OCI-LY3 (cell line): ENCODE measurements at regions not wholly inside any gene's neighbourhood (a gene's known extent, or its start where the extent isn't known, plus 50 kb on each side); places are given as distances from the start of the nearest gene placed in this dataset.

Source experiments
- H2AFZ ChIP-seq: fragments of 200-600, 300-600 bp; shearing (Covaris generic); 2 replicates; pipeline ENCODE4 v1.6.0; 2014; ENCODE audit warnings: antibody characterized with exemption, low read depth, low read length
- H3K27ac ChIP-seq: fragments of 200-600, 300-600 bp; sonication (generic); 2 replicates; pipeline ENCODE4 v1.5.1; 2014; ENCODE audit warnings: mild to moderate bottlenecking, low read length, moderate library complexity, mixed read lengths
- H3K27me3 ChIP-seq: fragments of 200-600, 300-600 bp; sonication (generic); 2 replicates; pipeline ENCODE4 v1.6.1; 2014; ENCODE audit warnings: low read depth, low read length, mixed read lengths
- H3K36me3 ChIP-seq: fragments of 200-600, 300-600 bp; sonication (generic); replicated peaks from 2 replicates; pipeline ENCODE3; 2014; ENCODE audit warnings: low read depth, low read length, mixed read lengths
- H3K4me1 ChIP-seq: fragments of 300-600, 200-600 bp; sonication (generic); 2 replicates; pipeline ENCODE4 v1.6.1; 2014; ENCODE audit warnings: low read length, mixed read lengths
- H3K4me2 ChIP-seq: fragments of 200-600, 300-600 bp; sonication (generic); 2 replicates; pipeline ENCODE4 v1.6.1; 2014; ENCODE audit warnings: low read length, mixed read lengths
- H3K4me3 ChIP-seq: fragments of 300-600, 200-600 bp; sonication (generic); 2 replicates; pipeline ENCODE4 v1.5.1; 2014; ENCODE audit warnings: antibody characterized with exemption, mild to moderate bottlenecking, low read length, moderate library complexity
- H3K79me2 ChIP-seq: fragments of 300-600, 200-600 bp; shearing (Covaris generic); 2 replicates; pipeline ENCODE4 v1.6.1; 2014; ENCODE audit warnings: mild to moderate bottlenecking, low read length, mixed read lengths
- H3K9ac ChIP-seq: fragments of 300-600, 200-600 bp; shearing (Covaris generic); 2 replicates; pipeline ENCODE4 v1.6.0; 2014; ENCODE audit warnings: mild to moderate bottlenecking, low read length, moderate library complexity
- H3K9me3 ChIP-seq: fragments of 200-600, 300-600 bp; shearing (Covaris generic); 2 replicates; pipeline ENCODE4 v1.6.1; 2014; ENCODE audit warnings: low read length, mixed read lengths; ENCODE audit not compliant: insufficient read depth
- H4K20me1 ChIP-seq: fragments of 200-600, 300-600 bp; sonication (generic); 2 replicates; pipeline ENCODE4 v1.6.1; 2016; ENCODE audit warnings: low read length, mixed read lengths; ENCODE audit not compliant: insufficient read depth
- EZH2phosphoT487 ChIP-seq: fragments of 200-600 bp; shearing (Covaris generic); IDR thresholded peaks from 2 replicates; pipeline ENCODE4 v1.6.1; 2018; ENCODE audit warnings: antibody characterized with exemption, mixed run types, low read depth
- TF ChIP-seq, protein P1 (sequence below): fragments of 200-600, 300-600 bp; sonication (generic); IDR thresholded peaks from 2 replicates; pipeline ENCODE4 v1.5.1; 2014; ENCODE audit warnings: antibody characterized with exemption, low read length, low read depth

DNA sequence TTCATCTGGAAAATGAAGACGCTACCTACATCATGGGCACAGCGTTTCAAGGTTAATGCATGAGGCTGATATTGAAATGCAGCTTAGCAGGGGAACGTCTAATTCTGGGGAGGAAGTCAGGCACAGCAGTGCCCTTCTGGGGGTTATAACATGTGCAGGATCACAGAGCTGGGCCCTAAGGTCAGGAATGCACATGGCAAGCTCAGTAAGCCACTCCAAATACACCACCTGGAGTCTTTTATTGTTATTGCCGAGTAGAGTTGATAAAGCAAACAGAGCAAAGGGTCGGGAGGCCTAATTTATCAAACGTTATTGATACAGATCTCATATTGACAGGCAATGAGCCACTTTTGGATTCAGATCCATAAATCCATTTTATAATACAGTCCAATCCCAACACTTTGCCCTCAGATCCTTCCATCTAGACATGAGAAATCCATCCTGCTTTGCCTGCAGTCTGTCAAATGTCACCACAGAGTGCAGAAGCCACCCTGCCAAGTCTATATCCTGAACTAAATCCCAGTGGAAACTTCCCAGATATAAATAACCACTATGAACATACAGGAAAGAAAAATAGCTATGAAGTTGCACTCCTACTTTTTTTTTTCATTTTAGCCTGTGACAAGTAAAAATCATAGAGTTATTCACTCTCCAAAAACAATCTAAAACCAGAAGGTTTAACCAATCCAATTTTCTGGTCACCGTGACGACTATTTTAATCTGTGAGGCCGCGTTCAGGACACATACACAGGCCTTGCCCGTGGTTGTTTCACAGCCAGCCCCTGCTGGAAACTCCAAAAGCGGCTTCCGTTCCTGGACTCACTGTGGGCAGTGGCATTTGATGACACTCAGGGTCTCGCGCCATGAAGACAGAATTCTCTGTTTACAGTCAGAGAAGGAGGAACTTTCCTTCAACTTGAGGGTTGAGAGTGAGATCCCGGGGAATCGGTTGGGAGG is 335.4 kb downstream of the DHX15 start:
- H3K4me1 ChIP-seq: no peaks in the 10 kb centered on the region
- no peak overlapping the region for H3K27ac ChIP-seq
- TF ChIP-seq, protein P1, sequence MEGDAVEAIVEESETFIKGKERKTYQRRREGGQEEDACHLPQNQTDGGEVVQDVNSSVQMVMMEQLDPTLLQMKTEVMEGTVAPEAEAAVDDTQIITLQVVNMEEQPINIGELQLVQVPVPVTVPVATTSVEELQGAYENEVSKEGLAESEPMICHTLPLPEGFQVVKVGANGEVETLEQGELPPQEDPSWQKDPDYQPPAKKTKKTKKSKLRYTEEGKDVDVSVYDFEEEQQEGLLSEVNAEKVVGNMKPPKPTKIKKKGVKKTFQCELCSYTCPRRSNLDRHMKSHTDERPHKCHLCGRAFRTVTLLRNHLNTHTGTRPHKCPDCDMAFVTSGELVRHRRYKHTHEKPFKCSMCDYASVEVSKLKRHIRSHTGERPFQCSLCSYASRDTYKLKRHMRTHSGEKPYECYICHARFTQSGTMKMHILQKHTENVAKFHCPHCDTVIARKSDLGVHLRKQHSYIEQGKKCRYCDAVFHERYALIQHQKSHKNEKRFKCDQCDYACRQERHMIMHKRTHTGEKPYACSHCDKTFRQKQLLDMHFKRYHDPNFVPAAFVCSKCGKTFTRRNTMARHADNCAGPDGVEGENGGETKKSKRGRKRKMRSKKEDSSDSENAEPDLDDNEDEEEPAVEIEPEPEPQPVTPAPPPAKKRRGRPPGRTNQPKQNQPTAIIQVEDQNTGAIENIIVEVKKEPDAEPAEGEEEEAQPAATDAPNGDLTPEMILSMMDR: no peak
- no peak for TF ChIP-seq EZH2phosphoT487

DNA sequence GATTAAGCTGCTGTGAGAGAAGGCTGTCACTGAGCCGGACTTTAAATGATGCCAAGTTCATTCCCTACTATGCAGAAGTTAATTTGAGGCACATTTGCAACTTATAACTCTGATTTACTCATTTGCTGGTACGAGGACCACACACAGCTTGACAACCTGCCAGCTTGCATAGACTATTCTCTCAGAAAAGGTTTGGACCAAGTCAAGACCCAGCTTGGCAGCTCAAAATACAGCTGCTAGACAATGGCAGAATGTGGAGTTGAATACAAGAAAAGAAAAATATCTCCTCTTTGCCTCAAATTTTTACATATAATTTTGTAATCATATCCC is 338.9 kb downstream of the DHX15 start:
- Histone ChIP-seq H3K36me3 (no peaks in the 10 kb centered on the region), H3K27me3 (no peaks in the 10 kb centered on the region), H3K9ac (no peak overlapping the region), H4K20me1 (no peaks in the 10 kb centered on the region), H3K4me2 (no peak overlapping the region), H3K79me2 (no peaks in the 10 kb centered on the region), H3K27ac (no peak overlapping the region), H3K4me1 (no peaks in the 10 kb centered on the region), H3K9me3 (no peaks in the 10 kb centered on the region), H2AFZ (no peak overlapping the region), H3K4me3 (no peak overlapping the region)
- TF ChIP-seq EZH2phosphoT487: no peak
- TF ChIP-seq, protein P1: no peak

More for the DNA sequence above, 335.4 kb downstream of the DHX15 start:
- Histone ChIP-seq H4K20me1 (no peaks in the 10 kb centered on the region), H3K27me3 (no peaks in the 10 kb centered on the region), H3K36me3 (no peaks in the 10 kb centered on the region), H3K9me3 (no peaks in the 10 kb centered on the region), H2AFZ (no peak overlapping the region), H3K4me3 (no peak overlapping the region), H3K9ac (no peak overlapping the region), H3K79me2 (no peaks in the 10 kb centered on the region), H3K4me2 (no peak overlapping the region)

DNA sequence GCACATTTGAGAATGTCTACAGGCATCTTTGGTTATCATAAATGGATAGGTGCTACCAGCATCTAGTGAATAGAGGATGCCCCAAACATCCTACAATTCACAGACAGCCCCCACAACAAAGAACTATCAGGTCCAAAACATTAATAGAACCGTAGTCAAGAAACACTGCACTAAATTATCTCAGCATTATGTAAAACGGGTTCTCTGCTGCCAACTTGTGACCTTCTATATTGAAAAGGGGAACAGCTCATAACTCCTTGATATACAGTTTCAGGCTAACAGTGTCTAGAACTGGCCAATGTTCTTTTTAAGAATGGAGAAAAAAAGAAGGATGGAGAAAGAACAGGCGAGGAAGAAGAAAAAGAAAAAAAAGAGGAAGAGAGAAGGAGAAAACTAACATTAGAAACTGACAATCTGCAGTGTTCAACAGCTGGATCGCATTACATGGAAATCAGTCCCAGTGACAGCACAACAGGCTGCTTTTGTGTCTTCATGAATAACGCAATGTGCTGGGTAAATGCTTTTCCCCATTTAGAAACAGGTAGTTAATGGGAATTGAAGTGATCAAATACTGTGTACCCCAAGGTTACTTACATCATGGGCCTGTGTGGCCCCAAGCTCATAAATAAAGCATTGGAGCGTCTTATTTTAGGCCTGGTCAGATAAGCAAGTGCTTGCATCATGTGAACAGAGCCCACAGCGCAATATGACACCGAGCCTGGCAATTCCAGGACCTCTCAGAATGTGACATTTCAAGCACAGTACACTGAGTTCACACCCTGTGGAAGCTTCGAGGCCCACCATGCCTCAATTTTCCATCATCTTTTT is 339.5 kb downstream of the DHX15 start:
- no peak overlapping the region for H3K4me3 ChIP-seq
- no peak overlapping the region for H2AFZ ChIP-seq
- H3K9ac ChIP-seq: no peak overlapping the region
- no peaks in the 10 kb centered on the region for H4K20me1 ChIP-seq
- no peak overlapping the region for H3K27ac ChIP-seq
- H3K9me3 ChIP-seq: no peaks in the 10 kb centered on the region
- H3K4me2 ChIP-seq: no peak overlapping the region
- H3K4me1 ChIP-seq: no peaks in the 10 kb centered on the region
- TF ChIP-seq, protein P1: no peak
- TF ChIP-seq EZH2phosphoT487: no peak
- H3K36me3 ChIP-seq: no peaks in the 10 kb centered on the region
- H3K79me2 ChIP-seq: no peaks in the 10 kb centered on the region
- no peaks in the 10 kb centered on the region for H3K27me3 ChIP-seq

DNA sequence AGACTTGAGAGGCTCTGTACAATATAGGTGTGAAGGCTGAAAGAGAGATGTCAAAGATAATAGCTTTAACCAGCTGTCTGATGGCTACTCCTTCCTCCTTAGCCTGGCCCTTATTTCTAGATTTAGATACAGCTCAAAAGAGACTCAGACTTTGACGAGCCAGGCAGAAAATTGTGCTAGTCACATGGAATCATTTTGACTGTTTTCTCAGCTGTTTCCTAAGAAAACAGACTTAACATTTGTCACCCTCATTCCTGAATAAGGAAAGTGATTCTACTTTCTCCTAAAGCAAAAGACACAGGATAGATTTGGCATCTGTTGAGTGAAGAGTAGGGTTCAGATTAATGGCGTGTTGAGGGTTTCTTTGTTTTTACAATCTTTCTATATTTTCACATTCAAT is 340.7 kb downstream of the DHX15 start:
- Histone ChIP-seq H3K27me3 (no peaks in the 10 kb centered on the region), H3K4me3 (no peak overlapping the region), H3K27ac (no peak overlapping the region), H3K36me3 (no peaks in the 10 kb centered on the region), H3K9ac (no peak overlapping the region), H4K20me1 (no peaks in the 10 kb centered on the region), H3K9me3 (no peaks in the 10 kb centered on the region), H3K79me2 (no peaks in the 10 kb centered on the region), H3K4me1 (no peaks in the 10 kb centered on the region), H3K4me2 (no peak overlapping the region), H2AFZ (no peak overlapping the region)
- TF ChIP-seq, protein P1: no peak
- no peak for TF ChIP-seq EZH2phosphoT487
